HG02884 (cell line): ENCODE measurements at regions not wholly inside any gene's neighbourhood (a gene's known extent, or its start where the extent isn't known, plus 50 kb on each side); places are given as distances from the start of the nearest gene placed in this dataset.
A peak's percentile ranks its signal among the peaks of the same experiment; 100 is the strongest.
"Not testable (repeated sequence)": the region's sequence is repeated elsewhere in the genome, so short reads cannot be mapped to it uniquely, and the experiment has no call there.

ENCODE experiments used
- ATAC-seq: cut with Tn5 transposase; IDR thresholded peaks from one replicate; pipeline ENCODE4 v1.9.1; 2021; ENCODE audit warnings: mild to moderate bottlenecking, moderate library complexity; ENCODE audit not compliant: unreplicated experiment

GRCh38 chr10:5268743-5269142 is 72.1 kb downstream of the AKR1C4 start:
- no peak for ATAC-seq

- ATAC-seq: no peak
Measured at GRCh38 chr10:5269791-5270190, 73.2 kb downstream of the AKR1C4 start.

- no peak for ATAC-seq
Measured at GRCh38 chr10:5271526-5271925, 74.9 kb downstream of the AKR1C4 start.

- no peak for ATAC-seq
Measured at GRCh38 chr10:5272065-5272803, 75.6 kb downstream of the AKR1C4 start.

GRCh38 chr10:5274795-5275194 is 78.2 kb downstream of the AKR1C4 start:
- no peak for ATAC-seq

GRCh38 chr10:5281356-5281755 is 83.4 kb upstream of the UCN3 start:
- no peak for ATAC-seq

- no peak for ATAC-seq
Measured at GRCh38 chr10:5282137-5282536, 82.6 kb upstream of the UCN3 start.

- ATAC-seq: peak; percentile 78
Measured at GRCh38 chr10:5283305-5284158, 81.2 kb upstream of the UCN3 start.

GRCh38 chr10:5284311-5285057 is 80.3 kb upstream of the UCN3 start:
- ATAC-seq: peak; percentile 58

- no peak for ATAC-seq
Measured at GRCh38 chr10:5285186-5285585, 79.6 kb upstream of the UCN3 start.

GRCh38 chr10:5288359-5288758 is 76.4 kb upstream of the UCN3 start:
- no peak for ATAC-seq

- ATAC-seq: not testable (repeated sequence)
Measured at GRCh38 chr10:5289228-5289627, 75.5 kb upstream of the UCN3 start.

GRCh38 chr10:5291501-5292195 is 73.1 kb upstream of the UCN3 start:
- ATAC-seq: peak; percentile 50

- ATAC-seq: no peak
Measured at GRCh38 chr10:5292196-5292735, 72.5 kb upstream of the UCN3 start.

- ATAC-seq: not testable (repeated sequence)
Measured at GRCh38 chr10:5292970-5293369, 71.8 kb upstream of the UCN3 start.

- no peak for ATAC-seq
Measured at GRCh38 chr10:5293691-5294550, 70.8 kb upstream of the UCN3 start.

- ATAC-seq: no peak
Measured at GRCh38 chr10:5297466-5297865, 67.3 kb upstream of the UCN3 start.

- no peak for ATAC-seq
Measured at GRCh38 chr10:5297996-5298395, 66.8 kb upstream of the UCN3 start.

GRCh38 chr10:5299950-5300349 is 64.8 kb upstream of the UCN3 start:
- ATAC-seq: no peak

- no peak for ATAC-seq
Measured at GRCh38 chr10:5303504-5303903, 61.3 kb upstream of the UCN3 start.
